Upper lobe of right lung (tissue), 1 donor: ENCODE measurements at regions not wholly inside any gene's neighbourhood (a gene's known extent, or its start where the extent isn't known, plus 50 kb on each side); places are given as distances from the start of the nearest gene placed in this dataset.

ENCODE experiments used
- ATAC-seq: fragments of 200-7000 bp; cut with Tn5 transposase; one replicate; pipeline ENCODE4 v1.9.1; 2020; ENCODE audit warnings: mild to moderate bottlenecking, moderate library complexity
- DNase-seq: peaks from one replicate; pipeline ENCODE4 v3.0.0-alpha.2; 2020
- H3K27ac ChIP-seq: fragments of 200-600 bp; one replicate; pipeline ENCODE4 v1.8.0; 2022
- H3K27me3 ChIP-seq: fragments of 200-600 bp; one replicate; pipeline ENCODE4 v1.8.0; 2022; ENCODE audit warnings: mild to moderate bottlenecking
- H3K36me3 ChIP-seq: fragments of 200-600 bp; one replicate; pipeline ENCODE4 v1.8.0; 2022
- H3K4me1 ChIP-seq: fragments of 200-600 bp; one replicate; pipeline ENCODE4 v1.8.0; 2022
- H3K4me3 ChIP-seq: fragments of 200-600 bp; one replicate; pipeline ENCODE4 v1.8.0; 2022; ENCODE audit warnings: mild to moderate bottlenecking
- H3K9me3 ChIP-seq: fragments of 200-600 bp; one replicate; pipeline ENCODE4 v1.8.0; 2022
- intact Hi-C: fragments of 100-400 bp; cut with DNase I; formaldehyde crosslinking; loops from one replicate; pipeline ENCODE4 v1.11.0; 2022
- TF ChIP-seq, protein P1 (sequence below): fragments of 200-600 bp; IDR thresholded peaks from one replicate; pipeline ENCODE4 v1.8.0; 2022; ENCODE audit warnings: antibody characterized with exemption
- donor health status: DM: no; HTN: yes; CAD: no; lungs with severe emphysema.

DNA sequence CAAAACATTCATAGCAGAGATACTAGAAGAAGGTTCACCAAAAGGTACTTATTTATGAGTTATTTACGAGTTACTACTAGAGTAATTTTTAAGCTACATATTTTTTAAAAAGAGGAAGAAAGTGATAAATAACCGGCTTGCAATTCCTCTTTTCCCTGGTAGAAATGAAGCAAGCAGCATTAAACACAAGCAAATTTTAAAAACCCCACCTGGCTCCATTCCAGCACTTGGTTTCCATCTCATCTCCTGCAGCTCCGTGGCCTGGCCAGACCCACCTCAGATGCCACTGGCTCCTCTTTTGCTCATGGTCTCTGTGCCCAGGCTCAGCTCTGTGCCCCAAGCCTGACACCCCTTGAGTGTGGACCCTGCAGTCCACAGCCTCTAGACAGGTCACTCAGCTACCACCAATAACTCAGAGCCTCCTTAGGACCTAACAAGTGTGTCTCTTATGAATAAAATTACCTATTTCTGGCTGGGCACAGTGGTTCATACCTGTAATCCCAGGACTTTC is 479.5 kb downstream of the TNS3 start:
- Histone ChIP-seq H3K36me3 (no peaks in the 10 kb centered on the region), H3K27me3 (no peaks in the 10 kb centered on the region), H3K27ac (no peak overlapping the region), H3K4me1 (no peaks in the 10 kb centered on the region), H3K4me3 (no peak overlapping the region), H3K9me3 (no peaks in the 10 kb centered on the region)
- intact Hi-C loops = no loop called here
- DNase-seq (no peak), ATAC-seq (no peak)
- TF ChIP-seq, protein P1, sequence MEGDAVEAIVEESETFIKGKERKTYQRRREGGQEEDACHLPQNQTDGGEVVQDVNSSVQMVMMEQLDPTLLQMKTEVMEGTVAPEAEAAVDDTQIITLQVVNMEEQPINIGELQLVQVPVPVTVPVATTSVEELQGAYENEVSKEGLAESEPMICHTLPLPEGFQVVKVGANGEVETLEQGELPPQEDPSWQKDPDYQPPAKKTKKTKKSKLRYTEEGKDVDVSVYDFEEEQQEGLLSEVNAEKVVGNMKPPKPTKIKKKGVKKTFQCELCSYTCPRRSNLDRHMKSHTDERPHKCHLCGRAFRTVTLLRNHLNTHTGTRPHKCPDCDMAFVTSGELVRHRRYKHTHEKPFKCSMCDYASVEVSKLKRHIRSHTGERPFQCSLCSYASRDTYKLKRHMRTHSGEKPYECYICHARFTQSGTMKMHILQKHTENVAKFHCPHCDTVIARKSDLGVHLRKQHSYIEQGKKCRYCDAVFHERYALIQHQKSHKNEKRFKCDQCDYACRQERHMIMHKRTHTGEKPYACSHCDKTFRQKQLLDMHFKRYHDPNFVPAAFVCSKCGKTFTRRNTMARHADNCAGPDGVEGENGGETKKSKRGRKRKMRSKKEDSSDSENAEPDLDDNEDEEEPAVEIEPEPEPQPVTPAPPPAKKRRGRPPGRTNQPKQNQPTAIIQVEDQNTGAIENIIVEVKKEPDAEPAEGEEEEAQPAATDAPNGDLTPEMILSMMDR = no peak

DNA sequence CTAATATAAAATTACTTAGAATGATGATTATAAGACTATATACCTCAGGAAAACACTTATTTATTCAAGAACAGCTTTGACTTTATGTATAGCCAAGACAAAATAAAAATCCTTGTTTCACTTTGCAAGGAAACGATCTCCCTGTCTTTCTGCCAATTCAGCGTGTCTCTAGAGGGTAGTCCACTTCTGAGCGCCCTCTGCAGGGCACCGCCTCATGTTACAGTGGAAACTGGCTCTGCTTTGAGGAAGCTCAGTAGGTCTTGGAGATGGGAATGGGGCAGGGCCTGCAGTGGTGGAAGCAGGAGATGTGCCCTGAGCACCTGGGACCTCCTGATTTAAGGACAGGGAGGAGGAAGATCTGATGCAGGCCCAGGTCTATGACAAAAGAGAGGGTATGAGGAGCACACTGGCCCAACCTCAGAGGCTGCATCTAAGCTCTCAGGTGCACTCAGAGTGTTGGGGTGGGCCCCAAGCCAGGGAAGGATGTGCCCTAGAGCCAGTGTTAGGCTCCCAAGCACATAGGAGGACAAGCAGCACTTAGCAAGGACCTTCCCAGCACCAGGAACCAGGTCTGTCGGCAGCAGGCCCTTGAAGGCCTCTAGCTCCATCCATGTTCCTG is 481.0 kb downstream of the TNS3 start:
- ATAC-seq (peak; percentile 94), DNase-seq (peak; percentile 80)
- Histone ChIP-seq H3K4me3 (no peak overlapping the region), H3K9me3 (no peaks in the 10 kb centered on the region), H3K4me1 (no peaks in the 10 kb centered on the region), H3K27ac (no peak overlapping the region), H3K27me3 (no peaks in the 10 kb centered on the region), H3K36me3 (no peaks in the 10 kb centered on the region)
- TF ChIP-seq, protein P1 = peak; percentile 52
- intact Hi-C loops = no loop called here

DNA sequence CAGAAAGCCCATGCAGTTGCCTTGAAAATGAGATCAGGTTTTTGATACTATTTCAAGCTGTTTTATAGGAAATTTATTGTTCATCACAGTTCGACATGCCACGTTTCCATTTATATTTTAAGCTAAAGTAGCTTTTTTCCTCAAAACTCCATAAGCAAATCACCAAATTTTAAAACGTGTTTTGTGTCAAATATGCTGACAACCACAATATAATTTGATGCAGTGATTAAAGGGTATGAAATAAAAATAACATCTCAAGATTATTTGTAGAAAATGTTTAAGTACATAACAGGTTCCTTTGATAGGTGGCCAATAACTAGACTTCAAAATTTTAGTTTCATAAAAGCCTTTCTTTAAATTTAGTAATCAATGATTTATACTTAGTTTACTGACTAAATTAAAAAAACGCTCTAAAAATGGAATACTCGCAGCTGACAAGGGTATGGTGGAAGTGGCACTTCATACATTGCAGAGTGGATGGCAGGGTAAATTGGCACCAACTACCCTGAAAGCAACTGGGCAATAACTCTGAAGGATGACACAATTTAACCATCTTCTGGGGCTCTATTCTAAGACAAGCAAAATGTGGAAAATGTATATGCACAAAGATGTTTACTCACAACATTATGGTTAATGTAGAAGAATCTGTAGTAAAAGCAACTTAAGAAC is 481.6 kb downstream of the TNS3 start:
- Histone ChIP-seq H3K36me3 (no peaks in the 10 kb centered on the region), H3K9me3 (no peaks in the 10 kb centered on the region), H3K27me3 (no peaks in the 10 kb centered on the region), H3K27ac (no peak overlapping the region), H3K4me1 (no peaks in the 10 kb centered on the region), H3K4me3 (no peak overlapping the region)
- DNase-seq (no peak), ATAC-seq (no peak)
- intact Hi-C loops = no loop called here
- TF ChIP-seq, protein P1 = no peak

DNA sequence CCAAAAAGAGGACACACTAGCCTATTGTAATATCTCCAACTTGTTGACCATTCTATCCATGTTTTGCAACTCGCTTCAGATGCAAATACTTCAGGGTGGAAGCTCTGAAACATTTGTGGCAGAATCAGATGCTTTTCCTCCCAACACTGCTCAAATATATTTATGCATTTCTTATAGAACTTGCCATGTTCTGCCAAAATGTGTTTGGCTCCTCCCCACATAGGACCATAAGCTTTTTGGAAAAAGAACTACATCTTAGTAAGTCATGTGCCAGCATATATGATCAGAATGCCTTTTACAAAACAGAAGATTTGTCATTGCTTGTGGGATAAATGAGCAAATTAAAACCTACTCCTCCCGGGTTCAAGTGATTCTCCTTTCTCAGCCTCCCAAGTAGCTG is 484.5 kb downstream of the TNS3 start:
- TF ChIP-seq, protein P1 = no peak
- no peak overlapping the region for H3K27ac ChIP-seq
- ATAC-seq (no peak), DNase-seq (no peak)
- no peaks in the 10 kb centered on the region for H3K27me3 ChIP-seq
- H3K4me3 ChIP-seq = no peak overlapping the region
- H3K9me3 ChIP-seq = no peaks in the 10 kb centered on the region
- no peaks in the 10 kb centered on the region for H3K4me1 ChIP-seq
- intact Hi-C loops = loop anchor here (10.0 kb wide), 1 partner anchor 1183 kb away; no protein-coding TSS in a partner anchor
- no peaks in the 10 kb centered on the region for H3K36me3 ChIP-seq

DNA sequence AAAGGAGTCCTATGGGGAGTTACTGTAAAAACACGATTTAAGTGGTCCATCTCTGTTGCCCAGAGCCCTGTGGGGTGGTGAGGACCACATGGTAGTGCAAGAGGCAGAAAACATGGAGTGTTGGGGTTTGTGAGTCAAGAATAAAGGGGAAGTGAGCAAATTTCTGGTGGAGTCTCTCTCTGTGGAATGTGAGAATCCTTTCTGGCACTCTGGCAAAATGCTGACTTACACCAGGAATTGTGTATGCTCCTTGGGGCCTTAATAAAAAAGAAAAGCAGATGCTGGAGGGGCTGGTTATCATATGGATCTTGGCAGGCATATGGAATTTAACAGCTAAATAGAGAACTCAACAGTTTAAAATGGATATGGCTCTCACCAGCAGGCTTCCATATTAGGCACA is 486.0 kb downstream of the TNS3 start:
- DNase-seq = no peak
- intact Hi-C loops = loop anchor here (10.0 kb wide), 1 partner anchor 1181 kb away; no protein-coding TSS in a partner anchor
- H3K9me3 ChIP-seq = no peaks in the 10 kb centered on the region
- no peaks in the 10 kb centered on the region for H3K27me3 ChIP-seq
- H3K4me1 ChIP-seq = no peaks in the 10 kb centered on the region
- H3K27ac ChIP-seq = no peak overlapping the region
- no peak overlapping the region for H3K4me3 ChIP-seq
- no peak for ATAC-seq
- H3K36me3 ChIP-seq = no peaks in the 10 kb centered on the region
- TF ChIP-seq, protein P1 = no peak
